GM23338 (cell line): ENCODE measurements at regions not wholly inside any gene's neighbourhood (a gene's known extent, or its start where the extent isn't known, plus 50 kb on each side); places are given as distances from the start of the nearest gene placed in this dataset.

Experiments
- ATAC-seq: fragments of 200-7000 bp; cut with Tn5 transposase; 3 replicates; pipeline ENCODE4 v1.9.1; 2020
- DNase-seq: peaks from one replicate; pipeline ENCODE4 v3.0.0-alpha.2; 2015; ENCODE audit warnings: low spot score
- H2AFZ ChIP-seq: fragments of 200-600 bp; sonication (generic); 2 replicates; pipeline ENCODE4 v1.8.0; 2016; ENCODE audit warnings: antibody characterized with exemption, mild to moderate bottlenecking, moderate library complexity
- H3F3A ChIP-seq: fragments of 200-600 bp; sonication (generic); replicated peaks from 2 replicates; pipeline ENCODE4 v1.8.0; 2017; ENCODE audit warnings: antibody characterized with exemption, mixed run types, low read depth
- H3K27ac ChIP-seq: fragments of 200-600 bp; sonication (generic); 2 replicates; pipeline ENCODE4 v1.6.1; 2016; ENCODE audit warnings: low read depth
- H3K27me3 ChIP-seq: fragments of 200-600 bp; sonication (generic); 2 replicates; pipeline ENCODE4 v1.8.0; 2016; ENCODE audit warnings: mild to moderate bottlenecking, mixed run types, moderate library complexity; ENCODE audit not compliant: insufficient read depth
- H3K36me3 ChIP-seq: fragments of 200-600 bp; sonication (generic); 2 replicates; pipeline ENCODE4 v1.8.0; 2016; ENCODE audit warnings: mild to moderate bottlenecking; ENCODE audit not compliant: insufficient read depth
- H3K4me1 ChIP-seq: fragments of 200-600 bp; sonication (generic); 2 replicates; pipeline ENCODE4 v1.8.0; 2016; ENCODE audit warnings: mild to moderate bottlenecking, moderate library complexity; ENCODE audit not compliant: insufficient read depth
- H3K4me2 ChIP-seq: fragments of 200-600 bp; sonication (generic); 2 replicates; pipeline ENCODE4 v1.7.1; 2017; ENCODE audit warnings: mixed run types
- H3K4me3 ChIP-seq: fragments of 200-600 bp; sonication (generic); 2 replicates; pipeline ENCODE4 v1.6.1; 2016; ENCODE audit warnings: mixed run types
- H3K79me2 ChIP-seq: fragments of 200-600 bp; sonication (generic); replicated peaks from 2 replicates; pipeline ENCODE4 v1.8.0; 2017; ENCODE audit warnings: mild to moderate bottlenecking; ENCODE audit not compliant: insufficient read depth
- H3K9me2 ChIP-seq: fragments of 200-600 bp; sonication (generic); 2 replicates; pipeline ENCODE4 v1.8.0; 2017; ENCODE audit not compliant: insufficient read depth
- H4K20me1 ChIP-seq: fragments of 200-600 bp; sonication (generic); replicated peaks from 2 replicates; pipeline ENCODE4 v1.8.0; 2017; ENCODE audit warnings: mild to moderate bottlenecking; ENCODE audit not compliant: insufficient read depth
- H3K27ac Mint-ChIP-seq: 2 replicates; pipeline ENCODE4 v1.8.0; 2020; ENCODE audit warnings: inconsistent platforms, mild to moderate bottlenecking, moderate library complexity, mixed read lengths
- H3K27me3 Mint-ChIP-seq: 3 replicates; pipeline ENCODE4 v1.8.0; 2022; ENCODE audit warnings: low read depth, mild to moderate bottlenecking, moderate library complexity, mixed read lengths, inconsistent platforms; ENCODE audit not compliant: insufficient read depth, poor library complexity
- H3K36me3 Mint-ChIP-seq: 3 replicates; pipeline ENCODE4 v1.8.0; 2021; ENCODE audit warnings: low read depth, mild to moderate bottlenecking, inconsistent platforms, moderate library complexity, mixed read lengths
- H3K4me1 Mint-ChIP-seq: 3 replicates; pipeline ENCODE4 v1.8.0; 2020; ENCODE audit warnings: mild to moderate bottlenecking, inconsistent platforms, mixed read lengths
- H3K4me3 Mint-ChIP-seq: 3 replicates; pipeline ENCODE4 v1.8.0; 2021; ENCODE audit warnings: moderate library complexity, mild to moderate bottlenecking, inconsistent platforms, mixed read lengths
- H3K9me3 Mint-ChIP-seq: 3 replicates; pipeline ENCODE4 v1.8.0; 2020; ENCODE audit warnings: moderate library complexity, mild to moderate bottlenecking, inconsistent platforms, mixed read lengths
- CREB1 ChIP-seq: fragments of 250-450 bp; sonication (Bioruptor Pico); IDR thresholded peaks from 2 replicates; pipeline ENCODE4 v1.5.0; 2020; ENCODE audit warnings: low read depth, mild to moderate bottlenecking, moderate library complexity
- EZH2 ChIP-seq: fragments of 200-600 bp; sonication (generic); IDR thresholded peaks from one replicate; pipeline ENCODE4 v1.8.0; 2017; ENCODE audit warnings: antibody characterized with exemption, mild to moderate bottlenecking, low read depth; ENCODE audit not compliant: unreplicated experiment
- EZH2phosphoT487 ChIP-seq: fragments of 200-600 bp; sonication (generic); IDR thresholded peaks from one replicate; pipeline ENCODE4 v1.8.1; 2018; ENCODE audit warnings: antibody characterized with exemption; ENCODE audit not compliant: unreplicated experiment
- NANOG ChIP-seq: IDR thresholded peaks from 2 replicates; pipeline ENCODE4 v1.6.1; 2016; ENCODE audit warnings: antibody characterized with exemption, borderline replicate concordance
- POLR2AphosphoS5 ChIP-seq: IDR thresholded peaks from 2 replicates; pipeline ENCODE4 v1.6.1; 2016; ENCODE audit warnings: antibody characterized with exemption, low read depth
- STAT1 ChIP-seq: IDR thresholded peaks from one replicate; pipeline ENCODE4 v1.6.1; 2016; ENCODE audit warnings: antibody characterized with exemption; ENCODE audit not compliant: unreplicated experiment
- ZNF114 ChIP-seq: fragments of 250-450 bp; sonication (Bioruptor Pico); IDR thresholded peaks from 2 replicates; pipeline ENCODE4 v1.5.0; 2020; ENCODE audit warnings: mild to moderate bottlenecking, moderate library complexity
- ZNF331 ChIP-seq: fragments of 250-450 bp; sonication (Bioruptor Pico); IDR thresholded peaks from 2 replicates; pipeline ENCODE4 v1.5.0; 2020; ENCODE audit warnings: low read depth, mild to moderate bottlenecking, moderate library complexity
- TF ChIP-seq, protein P1 (sequence below): IDR thresholded peaks from one replicate; pipeline ENCODE4 v1.6.1; 2018; ENCODE audit warnings: antibody characterized with exemption; ENCODE audit not compliant: unreplicated experiment
- TF ChIP-seq, protein P2 (sequence below), 2 experiments: fragments of 200-600 bp in 1 of 2; sonication (generic) in 1 of 2; conservative IDR thresholded peaks; 2 replicates each; pipeline versions ENCODE4 v1.5.1 to v1.6.1; 2016 to 2017; ENCODE audit warnings: antibody characterized with exemption in 2 of 2, low read depth in 2 of 2, mild to moderate bottlenecking in 2 of 2, moderate library complexity in 1 of 2
- TF ChIP-seq, protein P3 (sequence below): IDR thresholded peaks from 2 replicates; pipeline ENCODE4 v1.6.1; 2016; ENCODE audit warnings: antibody characterized with exemption

DNA sequence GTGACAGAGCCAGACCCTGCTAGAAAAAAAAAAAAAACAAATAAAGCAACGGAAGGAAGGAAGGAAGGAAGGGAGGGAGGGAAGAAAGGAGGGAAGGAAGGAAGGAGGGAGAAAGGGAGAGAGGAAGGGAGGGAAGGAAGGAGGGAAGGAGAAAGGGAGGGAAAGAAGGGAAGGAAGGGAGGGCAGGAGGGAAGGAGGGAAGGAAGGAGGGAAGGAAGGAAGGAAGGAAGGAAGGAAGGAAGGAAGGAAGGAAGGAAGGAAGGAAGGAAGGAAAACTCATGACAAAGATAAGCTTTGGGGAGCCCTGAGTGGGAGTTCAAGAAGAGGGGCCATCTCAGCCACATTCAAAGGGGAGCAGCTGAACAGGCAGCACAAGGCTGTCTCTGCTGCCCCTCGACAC lies 124.7 kb upstream of the MGMT start (continued):
- TF ChIP-seq, protein P1, sequence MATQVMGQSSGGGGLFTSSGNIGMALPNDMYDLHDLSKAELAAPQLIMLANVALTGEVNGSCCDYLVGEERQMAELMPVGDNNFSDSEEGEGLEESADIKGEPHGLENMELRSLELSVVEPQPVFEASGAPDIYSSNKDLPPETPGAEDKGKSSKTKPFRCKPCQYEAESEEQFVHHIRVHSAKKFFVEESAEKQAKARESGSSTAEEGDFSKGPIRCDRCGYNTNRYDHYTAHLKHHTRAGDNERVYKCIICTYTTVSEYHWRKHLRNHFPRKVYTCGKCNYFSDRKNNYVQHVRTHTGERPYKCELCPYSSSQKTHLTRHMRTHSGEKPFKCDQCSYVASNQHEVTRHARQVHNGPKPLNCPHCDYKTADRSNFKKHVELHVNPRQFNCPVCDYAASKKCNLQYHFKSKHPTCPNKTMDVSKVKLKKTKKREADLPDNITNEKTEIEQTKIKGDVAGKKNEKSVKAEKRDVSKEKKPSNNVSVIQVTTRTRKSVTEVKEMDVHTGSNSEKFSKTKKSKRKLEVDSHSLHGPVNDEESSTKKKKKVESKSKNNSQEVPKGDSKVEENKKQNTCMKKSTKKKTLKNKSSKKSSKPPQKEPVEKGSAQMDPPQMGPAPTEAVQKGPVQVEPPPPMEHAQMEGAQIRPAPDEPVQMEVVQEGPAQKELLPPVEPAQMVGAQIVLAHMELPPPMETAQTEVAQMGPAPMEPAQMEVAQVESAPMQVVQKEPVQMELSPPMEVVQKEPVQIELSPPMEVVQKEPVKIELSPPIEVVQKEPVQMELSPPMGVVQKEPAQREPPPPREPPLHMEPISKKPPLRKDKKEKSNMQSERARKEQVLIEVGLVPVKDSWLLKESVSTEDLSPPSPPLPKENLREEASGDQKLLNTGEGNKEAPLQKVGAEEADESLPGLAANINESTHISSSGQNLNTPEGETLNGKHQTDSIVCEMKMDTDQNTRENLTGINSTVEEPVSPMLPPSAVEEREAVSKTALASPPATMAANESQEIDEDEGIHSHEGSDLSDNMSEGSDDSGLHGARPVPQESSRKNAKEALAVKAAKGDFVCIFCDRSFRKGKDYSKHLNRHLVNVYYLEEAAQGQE: no peak
- no peak for TF ChIP-seq CREB1 (CRISPR knock-in tag)
- TF ChIP-seq EZH2phosphoT487: no peak

DNA sequence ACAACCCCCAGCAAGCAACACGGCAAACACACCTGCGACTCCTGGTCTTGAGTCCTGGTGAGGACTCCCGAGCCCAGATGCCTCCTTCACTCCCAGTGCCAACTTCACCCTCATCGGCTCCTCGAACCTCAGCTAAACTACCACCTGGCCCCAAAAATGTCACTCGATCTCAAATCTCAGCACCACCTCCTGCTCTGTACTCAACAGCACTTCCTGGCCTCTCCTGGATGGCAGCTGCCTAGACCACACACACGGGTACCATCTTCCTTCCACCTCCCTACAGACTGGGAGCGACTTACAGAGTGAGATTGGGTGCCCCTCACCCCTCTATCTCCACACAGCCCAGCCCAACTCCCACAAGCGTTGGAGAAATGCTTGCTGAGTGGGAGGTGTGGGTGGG lies 123.9 kb upstream of the MGMT start:
- Mint-ChIP-seq H3K4me3 (no peak overlapping the region), H3K4me1 (peaks cover 8% of the 10 kb centered on the region; the same call in 2 of the 3 replicates), H3K27ac (no peak overlapping the region), H3K36me3 (no peaks in the 10 kb centered on the region), H3K9me3 (no peaks in the 10 kb centered on the region), H3K27me3 (no peaks in the 10 kb centered on the region)
- H3K9me2 ChIP-seq: no peaks in the 10 kb centered on the region
- no peaks in the 10 kb centered on the region for H3K36me3 ChIP-seq
- H3K4me1 ChIP-seq: no peaks in the 10 kb centered on the region
- H4K20me1 ChIP-seq: no peaks in the 10 kb centered on the region
- no peaks in the 10 kb centered on the region for H3K79me2 ChIP-seq
- H3K27me3 ChIP-seq: no peaks in the 10 kb centered on the region
- H3K4me2 ChIP-seq: no peak overlapping the region
- H3K4me3 ChIP-seq: no peak overlapping the region
- H3F3A ChIP-seq: no peaks in the 10 kb centered on the region
- ATAC-seq (no peak), DNase-seq (no peak)
- H3K27ac ChIP-seq: no peak overlapping the region
- no peak overlapping the region for H2AFZ ChIP-seq
- no peak for TF ChIP-seq ZNF114 (CRISPR knock-in tag)
- TF ChIP-seq ZNF331 (CRISPR knock-in tag): no peak
- no peak for TF ChIP-seq CREB1 (CRISPR knock-in tag)
- TF ChIP-seq STAT1: no peak
- TF ChIP-seq, protein P2, sequence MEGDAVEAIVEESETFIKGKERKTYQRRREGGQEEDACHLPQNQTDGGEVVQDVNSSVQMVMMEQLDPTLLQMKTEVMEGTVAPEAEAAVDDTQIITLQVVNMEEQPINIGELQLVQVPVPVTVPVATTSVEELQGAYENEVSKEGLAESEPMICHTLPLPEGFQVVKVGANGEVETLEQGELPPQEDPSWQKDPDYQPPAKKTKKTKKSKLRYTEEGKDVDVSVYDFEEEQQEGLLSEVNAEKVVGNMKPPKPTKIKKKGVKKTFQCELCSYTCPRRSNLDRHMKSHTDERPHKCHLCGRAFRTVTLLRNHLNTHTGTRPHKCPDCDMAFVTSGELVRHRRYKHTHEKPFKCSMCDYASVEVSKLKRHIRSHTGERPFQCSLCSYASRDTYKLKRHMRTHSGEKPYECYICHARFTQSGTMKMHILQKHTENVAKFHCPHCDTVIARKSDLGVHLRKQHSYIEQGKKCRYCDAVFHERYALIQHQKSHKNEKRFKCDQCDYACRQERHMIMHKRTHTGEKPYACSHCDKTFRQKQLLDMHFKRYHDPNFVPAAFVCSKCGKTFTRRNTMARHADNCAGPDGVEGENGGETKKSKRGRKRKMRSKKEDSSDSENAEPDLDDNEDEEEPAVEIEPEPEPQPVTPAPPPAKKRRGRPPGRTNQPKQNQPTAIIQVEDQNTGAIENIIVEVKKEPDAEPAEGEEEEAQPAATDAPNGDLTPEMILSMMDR (conservative IDR thresholded peaks at IDR 0.05; ENCODE audit: low read depth in 2 of 2): no peak
- no peak for TF ChIP-seq EZH2
- TF ChIP-seq NANOG: no peak
- no peak for TF ChIP-seq EZH2phosphoT487
- TF ChIP-seq, protein P1: no peak
- TF ChIP-seq, protein P3, sequence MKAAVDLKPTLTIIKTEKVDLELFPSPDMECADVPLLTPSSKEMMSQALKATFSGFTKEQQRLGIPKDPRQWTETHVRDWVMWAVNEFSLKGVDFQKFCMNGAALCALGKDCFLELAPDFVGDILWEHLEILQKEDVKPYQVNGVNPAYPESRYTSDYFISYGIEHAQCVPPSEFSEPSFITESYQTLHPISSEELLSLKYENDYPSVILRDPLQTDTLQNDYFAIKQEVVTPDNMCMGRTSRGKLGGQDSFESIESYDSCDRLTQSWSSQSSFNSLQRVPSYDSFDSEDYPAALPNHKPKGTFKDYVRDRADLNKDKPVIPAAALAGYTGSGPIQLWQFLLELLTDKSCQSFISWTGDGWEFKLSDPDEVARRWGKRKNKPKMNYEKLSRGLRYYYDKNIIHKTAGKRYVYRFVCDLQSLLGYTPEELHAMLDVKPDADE: no peak
- no peak for TF ChIP-seq POLR2AphosphoS5
